AG04450 (cell line): ENCODE measurements at regions not wholly inside any gene's neighbourhood (a gene's known extent, or its start where the extent isn't known, plus 50 kb on each side); places are given as distances from the start of the nearest gene placed in this dataset.

Experiments
- CTCF ChIA-PET: fragments of 300-600, 350-600 bp; formaldehyde crosslinking; extraction: SDS; loops from one replicate; lab custom pipeline; 2022; ENCODE audit warnings: antibody characterized with exemption, inconsistent platforms; lab: Charles Lee
- POLR2A ChIA-PET: fragments of 350-600 bp; formaldehyde crosslinking; extraction: SDS; loops from one replicate; lab custom pipeline; 2021; ENCODE audit warnings: antibody characterized with exemption, inconsistent platforms; lab: Yijun Ruan, JAX
- DNase-seq: peaks from one replicate; pipeline ENCODE4 v3.0.0-alpha.2; 2011; ENCODE audit warnings: low read depth, low spot score
- H3K27ac ChIP-seq: one replicate; pipeline ENCODE4 v1.5.1; 2012; ENCODE audit warnings: low read depth, low read length, control low read depth
- H3K27me3 ChIP-seq: one replicate; pipeline ENCODE4 v1.6.0; 2012; ENCODE audit warnings: low read length; ENCODE audit not compliant: control insufficient read depth, insufficient read depth
- H3K4me3 ChIP-seq: 2 replicates; pipeline ENCODE4 v1.5.1; 2011; ENCODE audit warnings: mild to moderate bottlenecking, low read depth, low read length, control low read depth
- H3K9me3 ChIP-seq: 2 replicates; pipeline ENCODE4 v1.5.1; 2012; ENCODE audit warnings: low read length; ENCODE audit not compliant: control insufficient read depth, insufficient read depth
- CTCF ChIP-seq: IDR thresholded peaks from 2 replicates; pipeline ENCODE4 v1.5.1; 2011; ENCODE audit warnings: low read depth, low read length, control low read depth, inconsistent platforms

DNA sequence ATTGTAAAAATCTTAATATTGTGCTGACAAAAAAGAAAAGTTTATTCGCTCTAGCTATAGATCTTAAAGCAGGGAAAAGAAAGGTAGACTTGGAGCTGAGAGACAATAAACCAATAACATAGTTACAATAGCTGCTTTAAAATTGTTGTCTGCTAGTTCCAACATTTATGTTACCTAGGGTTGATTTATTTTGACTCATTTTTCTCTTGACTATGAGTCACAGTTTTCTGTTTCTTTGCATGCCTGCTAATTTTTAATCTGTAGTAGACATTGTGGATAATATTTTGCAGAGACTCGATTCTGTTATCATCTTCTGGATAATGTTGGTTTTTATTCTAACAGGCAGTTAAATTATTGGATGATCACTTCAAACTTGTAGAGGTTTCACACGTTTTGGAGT lies 83.1 kb upstream of the TRPC6 start:
- CTCF ChIA-PET, result no interaction called here
- TF ChIP-seq CTCF, result no peak
- no peak for DNase-seq
- H3K27me3 ChIP-seq, result no peaks in the 10 kb centered on the region
- no peak overlapping the region for H3K27ac ChIP-seq
- POLR2A ChIA-PET, result no interaction called here
- no peak overlapping the region for H3K4me3 ChIP-seq
- no peaks in the 10 kb centered on the region for H3K9me3 ChIP-seq

GRCh38 chr11:101661559-101661958 lies 77.8 kb upstream of the TRPC6 start:
- ChIA-PET POLR2A (interaction anchor here (0.6 kb wide), 1 partner anchor 48 kb away, joined by 4 read pairs; no protein-coding TSS in a partner anchor), CTCF (no interaction called here)
- no peaks in the 10 kb centered on the region for H3K9me3 ChIP-seq
- H3K27me3 ChIP-seq, result no peaks in the 10 kb centered on the region
- no peak overlapping the region for H3K27ac ChIP-seq
- H3K4me3 ChIP-seq, result no peak overlapping the region
- DNase-seq, result no peak
- TF ChIP-seq CTCF, result no peak
